ENCODE measurements at regions not wholly inside any gene's neighbourhood (a gene's known extent, or its start where the extent isn't known, plus 50 kb on each side); places are given as distances from the start of the nearest gene placed in this dataset.
"Not testable (repeated sequence)": the region's sequence is repeated elsewhere in the genome, so short reads cannot be mapped to it uniquely, and the experiment has no call there.

DNA sequence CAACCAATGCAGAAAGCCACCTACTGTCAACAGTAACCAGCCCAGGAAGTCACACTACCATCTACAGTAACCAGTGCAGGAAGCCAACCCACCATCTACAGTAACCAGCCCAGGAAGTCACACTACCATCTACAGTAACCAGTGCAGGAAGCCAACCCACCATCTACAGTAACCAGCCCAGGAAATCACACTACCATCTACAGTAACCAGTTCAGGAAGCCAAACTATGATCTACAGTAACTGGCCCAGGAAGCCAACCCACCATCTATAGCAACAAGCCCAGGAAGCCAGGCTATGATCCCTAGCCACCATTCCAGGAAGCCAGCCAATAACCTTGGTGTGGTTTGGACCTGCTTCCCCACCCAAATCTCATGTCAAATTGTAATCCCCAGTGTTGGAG lies 97.4 kb upstream of the APCDD1 start:
- not testable (repeated sequence) for DNase-seq

DNA sequence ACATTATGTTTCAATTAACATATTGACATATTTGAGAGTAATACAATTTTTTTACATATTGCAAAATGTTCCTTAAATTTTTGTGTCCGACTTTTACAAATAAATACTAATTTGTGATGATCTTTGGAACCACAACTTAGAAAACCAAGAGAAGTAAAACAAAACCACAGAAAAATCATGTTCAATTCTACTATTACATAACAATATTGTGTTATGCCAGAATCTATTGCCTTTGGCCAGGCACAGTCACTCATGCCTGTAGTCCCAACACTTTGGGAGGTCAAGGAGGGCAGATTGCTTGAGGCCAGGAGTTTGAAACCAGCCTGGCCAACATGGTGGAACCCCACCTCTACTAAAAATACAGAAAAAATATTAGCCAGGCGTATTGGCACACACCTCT lies 92.8 kb upstream of the APCDD1 start:
- DNase-seq: no peak

DNA sequence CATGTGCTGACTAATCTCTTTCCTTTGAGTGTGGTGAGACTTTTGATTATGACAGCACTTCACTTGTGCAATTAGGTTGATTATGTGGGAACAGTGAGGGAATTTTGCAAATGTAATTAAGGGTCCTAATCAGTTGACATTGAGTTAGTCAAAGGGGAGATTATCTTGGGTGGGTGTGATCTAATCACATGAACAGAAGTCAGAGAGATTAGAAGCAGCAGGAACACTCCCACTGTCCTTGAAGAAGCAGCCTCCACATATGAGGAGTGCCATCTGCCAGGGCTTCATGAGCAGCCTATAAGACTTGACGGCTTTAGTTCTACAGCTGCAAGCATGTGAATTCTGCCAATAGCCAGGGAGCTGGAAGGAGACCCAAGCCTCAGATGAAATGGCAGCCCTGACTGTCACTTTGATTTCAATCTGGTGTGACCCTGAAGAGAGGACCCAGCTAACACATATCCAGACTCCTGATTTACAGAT lies 89.4 kb upstream of the APCDD1 start:
- DNase-seq: no peak

DNA sequence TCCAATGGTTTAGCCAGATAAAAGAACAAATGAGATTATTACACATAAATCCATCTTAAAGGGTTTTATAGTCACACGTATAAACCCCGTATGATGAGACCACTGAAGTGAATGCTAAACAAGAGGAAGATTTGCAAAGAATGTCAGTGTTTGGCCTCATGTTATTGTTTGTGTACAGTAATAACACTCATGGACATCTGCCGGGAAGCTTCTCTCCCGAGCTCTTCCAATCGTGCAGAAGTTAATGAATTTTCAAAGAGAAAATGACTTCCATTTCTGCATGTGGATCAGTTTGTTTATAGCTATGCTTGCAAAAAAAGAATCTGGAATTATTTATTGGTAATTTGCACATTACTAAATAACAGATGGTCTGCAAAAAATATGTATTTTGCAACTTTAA lies 88.5 kb upstream of the APCDD1 start:
- peak; percentile 95 for DNase-seq

DNA sequence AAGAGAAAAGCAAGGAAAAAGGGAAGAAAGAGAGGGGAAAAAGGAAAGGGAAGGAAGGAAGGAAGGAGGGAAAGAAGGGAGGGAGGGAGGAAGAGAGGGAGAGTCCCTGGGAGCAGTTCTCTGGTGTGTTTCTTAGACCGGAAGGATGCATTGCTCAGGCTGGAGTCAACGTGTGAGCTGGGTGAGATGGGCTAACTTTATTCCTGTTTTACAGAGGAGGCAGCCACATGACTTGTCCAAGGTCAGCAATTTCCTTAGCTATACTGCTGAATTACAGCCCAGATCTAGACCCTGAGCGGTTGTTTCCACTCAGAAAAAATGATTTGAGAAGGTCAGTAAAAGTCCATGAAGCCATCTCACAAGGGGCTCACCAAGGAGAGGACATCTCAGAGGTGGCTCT lies 86.6 kb upstream of the APCDD1 start:
- no peak for DNase-seq

DNA sequence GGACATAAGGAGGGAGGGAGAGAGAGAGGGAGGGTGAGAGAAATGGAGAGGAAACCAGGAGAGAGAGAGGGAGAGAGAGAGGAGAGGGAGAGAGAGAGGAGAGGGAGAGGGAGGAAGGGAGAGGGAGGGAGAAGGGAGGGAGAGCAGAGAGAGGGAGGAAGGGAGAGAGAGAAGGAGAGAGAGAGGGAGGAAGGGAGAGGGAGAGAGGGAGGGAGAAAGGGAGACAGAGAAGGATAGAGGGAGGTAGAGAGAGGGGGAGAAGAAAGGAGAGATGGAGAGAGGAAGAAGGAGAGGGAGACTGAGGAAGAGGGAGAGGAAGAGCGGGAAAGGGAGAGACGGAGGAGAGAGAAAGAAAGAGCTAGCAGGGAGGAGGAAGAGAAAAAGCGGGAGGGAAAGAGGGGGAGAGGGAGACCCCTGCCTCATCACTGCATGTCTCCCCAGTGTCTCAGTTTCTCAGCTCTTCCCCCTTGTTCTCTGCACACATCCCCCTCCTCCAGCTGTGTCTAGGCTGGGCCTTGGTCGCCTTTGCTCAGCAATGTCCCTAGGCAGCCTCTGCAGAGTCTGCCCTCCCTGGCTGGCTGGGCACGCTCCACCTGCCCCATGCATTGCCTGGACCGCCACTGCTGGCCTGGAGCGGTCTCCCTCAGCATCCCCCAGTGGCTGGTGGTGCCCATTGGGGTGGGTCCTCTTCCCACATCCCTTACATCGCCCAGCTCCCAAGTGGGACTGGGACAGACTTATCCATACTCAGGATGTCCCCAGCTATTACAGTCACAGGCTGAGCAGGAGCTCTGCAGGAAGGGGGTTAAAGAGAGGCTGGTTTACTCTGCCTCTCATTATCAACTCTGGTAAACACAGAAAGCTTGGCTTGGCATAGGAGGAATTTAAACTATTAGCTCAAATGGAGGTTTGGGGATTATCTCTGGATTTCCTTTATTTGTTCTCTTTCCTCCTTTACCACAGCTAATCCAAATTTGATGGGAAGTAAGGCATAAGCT lies 85.7 kb upstream of the APCDD1 start:
- no peak for DNase-seq

DNA sequence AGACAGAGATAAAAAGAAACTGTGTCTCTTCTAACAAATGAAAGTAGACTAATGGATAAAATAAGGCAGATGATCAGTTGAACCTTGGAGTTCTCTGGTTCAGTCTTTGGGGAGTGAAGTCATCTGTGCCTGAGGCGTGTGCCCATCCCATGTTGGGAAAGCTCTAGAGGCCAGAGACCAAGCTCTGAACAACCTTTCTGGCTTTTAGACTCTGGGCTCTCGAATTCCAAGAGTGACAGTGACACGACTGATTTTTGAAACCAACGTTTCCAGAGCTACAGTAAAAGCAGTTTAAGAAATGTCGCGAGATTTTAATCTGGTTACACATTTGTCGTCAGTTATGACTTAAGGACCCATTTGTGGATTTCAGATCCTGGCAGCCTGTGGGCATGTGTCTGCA lies 83.7 kb upstream of the APCDD1 start:
- DNase-seq: no peak

DNA sequence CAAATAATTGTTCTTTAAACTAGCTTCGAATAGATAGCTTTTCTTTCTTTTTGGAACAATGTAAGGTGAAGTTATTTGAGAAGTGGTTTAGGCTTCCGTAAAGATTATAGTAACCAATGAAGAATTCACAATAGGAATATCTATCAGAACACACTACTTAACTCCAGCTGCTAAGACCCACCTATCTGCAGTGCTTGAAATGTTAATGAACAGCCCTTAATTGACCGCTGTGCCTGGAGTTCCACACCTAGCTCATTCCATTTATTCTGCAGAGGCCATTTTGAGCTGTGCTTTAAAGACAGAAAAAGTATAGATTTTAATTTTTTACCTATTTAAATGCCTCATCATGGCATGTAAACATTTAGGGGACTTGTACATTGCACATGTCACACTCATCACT lies 83.3 kb upstream of the APCDD1 start:
- DNase-seq: no peak

DNA sequence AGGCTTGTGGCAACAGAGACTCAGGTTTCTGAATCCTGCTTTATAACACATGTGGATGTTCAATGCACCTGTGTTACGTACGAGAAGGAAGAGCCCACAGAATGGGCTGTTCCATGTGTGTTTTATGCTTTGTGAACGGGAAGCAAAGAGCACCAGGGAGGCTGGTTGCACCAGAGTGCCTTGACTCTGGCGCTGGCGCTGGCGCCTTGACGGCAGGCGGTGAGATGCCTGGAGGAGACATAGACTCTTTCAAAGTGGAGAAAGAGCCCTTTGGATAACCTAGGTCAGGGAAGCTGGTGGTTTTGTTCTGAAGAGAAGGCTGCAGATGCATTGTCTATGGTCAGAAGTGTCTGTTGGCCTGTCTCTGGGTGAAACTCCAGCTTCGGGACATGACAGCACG lies 80.2 kb upstream of the APCDD1 start:
- DNase-seq: no peak

DNA sequence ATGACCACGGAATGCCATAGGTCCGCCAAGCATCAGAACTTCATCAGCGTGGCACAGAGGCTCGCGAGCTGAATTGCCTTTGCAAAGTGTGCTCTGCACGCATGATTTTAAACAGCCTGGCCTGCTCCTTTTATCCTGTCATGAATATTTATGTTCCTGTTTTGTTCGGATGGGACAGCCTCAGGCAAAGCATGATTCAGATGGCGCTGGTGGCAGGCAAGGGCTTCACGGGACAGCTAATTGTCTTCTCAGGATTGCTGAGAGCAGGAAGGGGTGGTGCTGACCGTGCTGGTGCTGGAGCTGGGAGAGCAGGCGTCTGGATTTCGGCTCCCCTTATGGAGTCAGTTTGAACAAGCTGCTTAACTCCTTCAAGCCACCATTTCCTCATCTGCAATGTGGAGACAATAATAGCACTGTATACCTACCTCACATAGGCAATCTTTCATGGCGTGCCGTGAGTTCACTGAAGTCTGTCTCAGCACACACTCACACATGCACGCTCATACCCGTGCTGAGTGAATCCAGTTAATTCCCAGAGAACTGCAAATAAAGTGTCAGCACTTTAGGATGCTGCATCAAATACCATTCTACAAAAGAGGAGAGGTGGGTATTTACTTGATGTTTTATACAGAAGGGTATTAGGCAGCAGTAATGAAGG lies 79.7 kb upstream of the APCDD1 start:
- DNase-seq: peak; percentile 43

DNA sequence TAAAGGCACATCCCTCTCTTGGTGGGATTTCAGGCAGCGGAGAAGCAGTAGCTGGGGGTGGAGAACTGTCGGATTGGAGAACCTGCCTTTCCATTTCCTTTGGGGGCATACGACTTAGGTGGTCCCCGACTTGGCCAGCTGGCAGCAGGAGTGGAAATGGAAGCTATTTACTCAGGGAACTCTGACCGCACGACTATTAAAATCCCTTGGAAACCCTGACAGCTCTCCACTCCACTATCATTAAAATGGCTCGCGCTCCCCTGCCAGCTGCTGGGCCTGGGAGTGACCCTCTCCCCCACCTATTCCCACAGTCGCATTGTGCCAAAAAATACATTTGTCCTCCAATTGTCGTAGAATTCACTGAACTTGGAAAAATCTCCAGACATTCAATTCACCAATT lies 77.7 kb upstream of the APCDD1 start:
- peak; percentile 76 for DNase-seq

DNA sequence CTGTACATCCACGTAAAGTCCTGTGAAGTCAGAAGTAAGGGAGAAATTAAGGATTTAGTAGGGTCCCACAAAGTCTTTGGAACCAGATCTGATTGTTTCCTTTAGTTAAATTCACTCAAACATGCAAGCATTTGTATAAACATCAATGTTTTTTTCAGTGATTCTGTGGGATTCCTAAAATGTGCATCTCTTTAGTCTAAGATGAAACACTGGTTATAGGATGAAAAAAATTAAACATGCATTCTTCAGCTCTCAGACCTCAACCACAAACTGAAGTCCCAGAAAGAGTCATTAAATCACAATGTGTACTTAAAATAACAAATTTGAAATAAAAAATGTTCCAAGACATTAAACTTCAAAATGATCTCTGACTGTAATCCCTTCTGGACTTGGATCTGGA lies 76.5 kb upstream of the APCDD1 start:
- DNase-seq: peak; percentile 30

DNA sequence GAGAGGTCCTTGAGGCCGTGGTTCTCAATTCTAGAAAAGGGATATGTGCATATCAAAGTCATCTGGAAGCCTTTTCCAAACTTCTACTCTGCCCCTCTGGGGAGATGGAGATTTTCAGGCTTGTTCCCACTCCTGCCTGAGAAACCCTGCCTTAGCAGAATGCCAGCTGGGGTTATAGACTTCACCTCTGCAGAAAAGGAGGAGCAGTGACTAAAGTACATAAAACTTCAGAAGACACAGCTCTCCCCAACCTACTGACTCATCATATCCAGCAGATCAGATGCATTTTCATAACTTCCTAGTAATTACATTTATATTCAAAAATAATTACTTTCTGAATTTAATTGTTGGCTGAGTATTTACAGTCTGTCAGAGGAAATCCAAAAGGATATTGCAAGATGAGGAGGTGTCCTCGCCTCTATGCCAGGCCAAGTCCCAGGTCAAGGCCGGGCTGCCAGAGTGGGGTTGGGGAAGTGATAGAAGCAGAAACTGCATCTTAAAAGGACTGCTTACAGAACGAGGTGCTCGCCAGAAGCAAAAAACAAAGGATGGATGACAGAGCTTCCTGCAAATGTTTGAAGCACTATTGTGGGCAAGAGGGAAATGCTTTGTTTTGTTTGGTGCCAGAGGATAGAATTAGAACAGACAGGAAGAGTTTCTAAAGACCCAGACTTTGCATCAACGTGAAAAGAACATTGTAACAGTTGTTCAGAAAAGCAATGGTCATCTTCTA lies 75.6 kb upstream of the APCDD1 start:
- DNase-seq: peak; percentile 45

DNA sequence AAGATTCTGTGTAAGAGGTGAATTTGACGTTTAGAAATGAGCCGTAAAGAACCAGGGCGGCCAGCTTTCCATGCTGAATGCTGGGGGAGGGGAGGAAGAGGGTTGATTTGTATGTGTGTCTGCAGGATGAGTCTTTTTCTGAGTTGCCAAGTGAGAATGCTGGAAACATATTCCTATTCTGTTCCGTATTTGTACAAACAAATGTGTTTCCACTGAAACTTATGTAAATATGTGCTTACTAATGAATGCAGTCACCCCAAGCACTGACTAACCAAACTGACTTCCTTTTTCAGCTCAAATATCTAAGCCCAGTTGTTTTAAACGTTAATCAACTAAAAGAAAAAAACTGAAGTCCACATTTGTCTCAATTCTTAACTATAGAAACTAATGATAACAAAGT lies 74.9 kb upstream of the APCDD1 start:
- peak; percentile 88 for DNase-seq

DNA sequence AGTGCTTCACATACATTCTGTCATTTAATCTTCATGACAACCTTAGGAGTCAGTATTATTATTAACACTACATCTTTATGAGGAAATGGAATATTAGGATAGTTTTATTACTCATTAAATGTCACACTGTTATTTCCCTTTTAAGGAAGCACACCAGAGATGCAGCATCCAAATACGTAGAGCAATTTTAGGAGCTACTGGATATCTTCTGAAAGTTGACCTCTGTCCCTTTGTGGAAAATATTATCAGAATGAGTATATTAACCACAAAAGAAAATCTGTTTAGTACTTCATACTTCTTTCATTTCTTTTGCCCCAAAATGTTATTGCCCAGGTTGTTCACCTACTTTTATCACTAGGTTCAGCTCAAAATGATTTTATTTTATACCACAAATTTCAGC lies 72.9 kb upstream of the APCDD1 start:
- DNase-seq: no peak

DNA sequence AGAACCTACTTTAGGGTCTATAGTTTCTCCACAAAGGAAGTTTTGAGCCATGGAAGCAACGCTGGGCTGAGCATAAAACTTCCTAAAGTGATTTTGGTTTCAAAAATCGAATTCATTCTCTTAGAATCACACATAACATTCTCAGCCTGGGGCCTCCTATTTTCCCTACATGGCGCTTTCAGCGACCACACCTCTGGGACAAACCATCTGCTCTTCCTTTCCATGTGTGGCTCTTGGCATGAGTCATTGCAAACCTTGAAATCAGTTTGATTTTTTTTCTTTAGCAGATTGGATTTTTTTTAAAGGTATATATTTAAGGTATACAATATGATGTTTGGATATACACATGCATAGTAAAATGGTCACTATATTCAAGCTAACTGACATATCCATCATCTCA lies 72.5 kb upstream of the APCDD1 start:
- no peak for DNase-seq

DNA sequence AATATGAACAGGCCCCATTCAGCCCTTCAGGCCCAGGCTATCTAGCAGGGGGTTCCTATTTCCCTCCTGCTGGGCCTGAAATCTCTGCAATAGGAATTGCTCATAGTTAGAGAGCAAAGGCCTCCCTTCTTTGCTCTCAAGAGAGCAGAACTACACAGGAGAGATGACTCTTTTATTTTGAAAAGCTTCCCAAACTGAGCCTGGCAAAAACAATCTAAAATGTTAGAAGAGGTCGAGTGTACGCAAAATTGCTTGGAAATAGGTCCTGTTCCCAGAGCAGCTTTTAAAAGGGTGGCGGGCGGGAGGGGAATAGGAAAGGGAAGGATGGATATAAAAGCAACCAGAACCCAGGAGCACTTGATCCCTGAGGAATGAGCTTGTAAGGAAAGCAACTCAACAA lies 68.4 kb upstream of the APCDD1 start:
- DNase-seq: no peak

DNA sequence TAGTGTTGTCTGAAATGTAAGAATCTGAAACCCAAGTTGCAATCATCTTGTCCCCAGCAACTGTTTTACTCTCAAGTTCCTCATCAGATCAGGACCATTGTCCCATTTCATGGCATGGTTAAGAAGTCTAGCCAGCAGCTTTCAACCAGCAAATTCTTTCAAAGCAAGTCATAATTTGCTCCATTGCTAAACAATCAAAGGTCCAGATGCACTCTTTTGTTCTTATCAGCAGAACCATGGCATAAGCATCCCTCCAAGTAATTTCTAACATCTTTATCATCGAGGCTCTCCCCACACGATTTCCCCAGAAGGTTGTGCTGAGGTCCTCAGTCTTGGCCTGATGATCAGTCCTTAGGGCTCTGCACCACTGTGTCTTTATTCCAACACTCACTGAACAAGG lies 67.5 kb upstream of the APCDD1 start:
- DNase-seq: no peak

DNA sequence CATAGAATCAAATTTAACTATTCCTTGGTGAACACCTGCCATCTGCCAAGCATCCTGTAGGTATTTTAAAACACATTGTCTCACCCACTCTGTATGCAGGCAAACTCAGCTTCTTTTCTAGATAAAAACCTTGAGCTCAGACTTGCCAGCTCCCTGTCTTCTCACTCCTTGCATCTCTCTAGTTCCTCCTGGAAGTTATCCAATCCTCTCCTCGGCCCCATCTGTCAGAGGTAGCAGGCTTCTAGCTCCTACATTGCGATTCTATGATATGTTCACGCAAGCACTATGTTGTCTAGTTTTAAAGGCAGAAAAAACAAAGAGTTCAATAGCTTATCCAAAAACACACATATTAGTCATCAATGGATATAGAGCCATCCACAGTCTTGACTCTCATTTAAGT lies 67.0 kb upstream of the APCDD1 start:
- no peak for DNase-seq

DNA sequence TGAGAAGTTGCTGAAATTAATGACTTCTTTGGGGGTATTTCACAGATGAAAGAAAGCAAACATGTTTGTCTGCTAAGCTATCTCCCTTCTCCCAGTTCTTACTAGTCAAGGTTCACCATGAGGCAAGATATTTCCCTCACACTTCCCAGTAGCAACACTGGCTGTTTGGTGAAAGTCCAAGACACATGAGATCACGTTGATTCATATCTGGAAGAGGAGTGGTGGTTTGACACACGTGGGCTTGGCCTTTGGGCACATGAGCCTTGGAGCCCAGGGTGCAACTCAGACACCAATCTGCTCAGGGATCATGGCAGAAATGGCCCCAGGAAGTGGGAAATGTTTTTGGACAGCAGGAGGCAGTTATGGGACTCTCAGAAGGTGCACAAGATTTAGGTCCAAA lies 66.1 kb upstream of the APCDD1 start:
- DNase-seq: no peak

DNA sequence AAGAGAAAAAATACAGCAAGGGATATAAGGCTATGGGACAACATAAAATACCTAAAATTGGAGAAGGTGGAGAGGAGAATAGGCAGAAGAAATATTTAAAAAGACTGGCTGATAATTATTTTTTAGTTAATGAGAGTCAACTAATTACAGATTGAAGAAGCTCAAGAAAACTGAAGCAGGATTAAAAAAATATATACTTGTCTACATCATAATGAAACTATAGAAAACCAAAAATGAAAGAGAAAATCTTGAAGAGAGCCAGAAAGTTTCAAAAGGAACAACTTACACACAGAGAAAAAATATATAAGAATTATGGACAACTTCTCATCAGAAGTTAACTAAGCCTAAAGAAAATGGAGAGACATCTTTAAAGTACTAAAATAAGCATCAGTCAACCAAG lies 62.9 kb upstream of the APCDD1 start:
- DNase-seq: no peak

DNA sequence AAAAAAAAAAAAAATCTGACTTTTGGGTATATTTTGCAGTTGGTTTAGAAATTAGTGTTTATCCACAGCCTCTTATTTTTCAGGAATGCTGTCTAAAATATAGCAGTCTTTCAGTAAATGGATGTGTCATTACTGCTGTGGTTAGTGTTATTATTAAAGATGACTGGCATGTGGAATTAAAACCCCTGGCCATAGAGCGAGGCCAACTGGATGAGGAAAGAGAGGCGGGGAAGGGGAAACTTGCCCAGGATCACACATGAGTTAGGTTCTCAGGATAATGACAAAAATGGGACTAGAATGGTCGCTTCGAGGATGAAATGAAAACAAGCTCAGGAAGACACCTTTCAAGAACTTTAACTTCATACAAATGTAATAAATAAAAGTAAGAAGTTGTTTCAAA lies 57.4 kb upstream of the APCDD1 start:
- no peak for DNase-seq

DNA sequence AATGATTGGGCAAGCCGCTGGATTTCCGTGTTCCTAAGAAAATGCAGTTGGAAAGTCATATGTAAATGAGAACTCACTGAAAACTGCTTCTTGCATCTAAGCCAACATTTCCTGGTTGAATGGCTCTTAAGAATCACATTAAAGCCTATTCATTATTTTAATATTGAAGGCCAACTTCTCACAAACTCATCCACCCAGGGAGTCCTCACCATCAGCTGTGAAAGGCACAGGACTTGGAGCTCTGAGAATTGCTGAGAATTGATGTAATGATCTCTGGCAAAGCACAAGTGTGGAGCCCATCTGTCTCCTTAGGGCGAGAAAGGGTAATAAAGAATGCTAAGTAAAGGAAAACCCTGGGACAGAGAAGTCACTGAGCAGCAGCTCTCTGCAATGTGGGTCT lies 55.9 kb upstream of the APCDD1 start:
- DNase-seq: peak; percentile 62

Data from skin of body (tissue), 1 donor.